ENCODE measurements at regions not wholly inside any gene's neighbourhood (a gene's known extent, or its start where the extent isn't known, plus 50 kb on each side); places are given as distances from the start of the nearest gene placed in this dataset.

DNA sequence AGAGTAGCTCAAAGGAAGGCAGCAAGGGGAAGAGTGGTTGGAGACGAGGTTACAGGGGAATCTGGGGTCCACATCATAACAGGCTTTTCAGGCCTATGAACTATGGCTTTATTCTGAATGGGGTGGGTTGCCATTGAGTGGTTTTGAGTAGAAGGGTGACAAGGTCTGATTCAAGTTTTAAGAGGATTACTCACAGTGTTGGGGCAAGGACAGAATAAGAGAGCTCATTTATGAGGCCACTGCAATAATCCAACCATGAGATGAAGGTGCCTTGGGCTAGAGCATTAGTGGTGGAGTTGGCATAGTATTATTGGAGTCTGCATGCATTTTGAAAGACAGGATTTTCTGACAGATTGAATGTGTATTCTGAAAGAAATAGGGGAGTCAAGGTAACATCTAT lies 315.9 kb downstream of the RNF144A start:
- DNase-seq (ENCODE audit: low read depth) = no peak
- H3K4me3 ChIP-seq (ENCODE audit: low read depth, low read length) = no peak overlapping the region
- TF ChIP-seq, protein P1, sequence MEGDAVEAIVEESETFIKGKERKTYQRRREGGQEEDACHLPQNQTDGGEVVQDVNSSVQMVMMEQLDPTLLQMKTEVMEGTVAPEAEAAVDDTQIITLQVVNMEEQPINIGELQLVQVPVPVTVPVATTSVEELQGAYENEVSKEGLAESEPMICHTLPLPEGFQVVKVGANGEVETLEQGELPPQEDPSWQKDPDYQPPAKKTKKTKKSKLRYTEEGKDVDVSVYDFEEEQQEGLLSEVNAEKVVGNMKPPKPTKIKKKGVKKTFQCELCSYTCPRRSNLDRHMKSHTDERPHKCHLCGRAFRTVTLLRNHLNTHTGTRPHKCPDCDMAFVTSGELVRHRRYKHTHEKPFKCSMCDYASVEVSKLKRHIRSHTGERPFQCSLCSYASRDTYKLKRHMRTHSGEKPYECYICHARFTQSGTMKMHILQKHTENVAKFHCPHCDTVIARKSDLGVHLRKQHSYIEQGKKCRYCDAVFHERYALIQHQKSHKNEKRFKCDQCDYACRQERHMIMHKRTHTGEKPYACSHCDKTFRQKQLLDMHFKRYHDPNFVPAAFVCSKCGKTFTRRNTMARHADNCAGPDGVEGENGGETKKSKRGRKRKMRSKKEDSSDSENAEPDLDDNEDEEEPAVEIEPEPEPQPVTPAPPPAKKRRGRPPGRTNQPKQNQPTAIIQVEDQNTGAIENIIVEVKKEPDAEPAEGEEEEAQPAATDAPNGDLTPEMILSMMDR (conservative IDR thresholded peaks at IDR 0.05; ENCODE audit: low read depth, low read length) = no peak

DNA sequence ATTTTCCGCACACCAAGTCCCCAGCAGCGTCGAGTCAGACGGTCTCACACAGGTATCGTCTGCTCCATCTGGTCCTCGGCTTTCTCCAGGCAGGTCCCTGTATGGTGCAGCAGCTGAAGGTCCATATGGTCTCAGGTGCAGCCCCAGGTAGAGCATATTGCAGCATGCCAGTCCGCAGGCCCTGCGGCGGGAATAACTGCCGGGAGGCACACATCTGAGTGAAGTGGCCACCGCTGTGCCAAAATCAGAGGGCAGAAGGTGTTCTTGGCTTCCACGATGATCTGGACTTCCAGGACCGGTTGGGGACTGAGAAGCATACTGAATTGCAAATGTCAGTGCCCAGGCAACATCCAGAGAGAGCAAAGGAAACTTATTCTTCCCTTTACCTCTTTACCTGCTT lies 320.3 kb downstream of the RNF144A start:
- no peak for DNase-seq (ENCODE audit: low read depth)
- TF ChIP-seq, protein P1 (conservative IDR thresholded peaks at IDR 0.05; ENCODE audit: low read depth, low read length) = no peak

DNA sequence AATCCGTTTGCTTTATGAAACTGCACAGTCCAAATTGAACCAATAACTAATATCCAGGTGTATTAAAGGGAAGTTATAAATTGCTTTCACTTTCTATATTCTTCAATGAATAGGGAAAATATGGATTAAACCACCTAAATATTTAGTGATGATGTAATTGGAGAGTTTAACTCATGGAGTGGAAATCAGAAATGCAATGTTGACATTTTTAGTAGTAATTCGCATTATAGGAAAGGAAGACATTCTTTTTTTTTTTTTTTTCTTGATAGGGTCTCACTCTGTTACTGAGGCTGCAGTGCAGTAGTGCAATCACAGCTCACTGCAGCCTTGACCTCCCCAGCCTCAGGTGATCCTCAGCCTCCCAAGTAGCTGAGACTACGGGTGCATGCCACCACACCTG lies 321.9 kb downstream of the RNF144A start:
- DNase-seq (ENCODE audit: low read depth) = no peak
- TF ChIP-seq, protein P1 (conservative IDR thresholded peaks at IDR 0.05; ENCODE audit: low read depth, low read length) = no peak
- H3K4me3 ChIP-seq (ENCODE audit: low read depth, low read length) = no peak overlapping the region

More for the DNA sequence above, 320.3 kb downstream of the RNF144A start:
- H3K4me3 ChIP-seq (ENCODE audit: low read depth, low read length) = no peak overlapping the region

DNA sequence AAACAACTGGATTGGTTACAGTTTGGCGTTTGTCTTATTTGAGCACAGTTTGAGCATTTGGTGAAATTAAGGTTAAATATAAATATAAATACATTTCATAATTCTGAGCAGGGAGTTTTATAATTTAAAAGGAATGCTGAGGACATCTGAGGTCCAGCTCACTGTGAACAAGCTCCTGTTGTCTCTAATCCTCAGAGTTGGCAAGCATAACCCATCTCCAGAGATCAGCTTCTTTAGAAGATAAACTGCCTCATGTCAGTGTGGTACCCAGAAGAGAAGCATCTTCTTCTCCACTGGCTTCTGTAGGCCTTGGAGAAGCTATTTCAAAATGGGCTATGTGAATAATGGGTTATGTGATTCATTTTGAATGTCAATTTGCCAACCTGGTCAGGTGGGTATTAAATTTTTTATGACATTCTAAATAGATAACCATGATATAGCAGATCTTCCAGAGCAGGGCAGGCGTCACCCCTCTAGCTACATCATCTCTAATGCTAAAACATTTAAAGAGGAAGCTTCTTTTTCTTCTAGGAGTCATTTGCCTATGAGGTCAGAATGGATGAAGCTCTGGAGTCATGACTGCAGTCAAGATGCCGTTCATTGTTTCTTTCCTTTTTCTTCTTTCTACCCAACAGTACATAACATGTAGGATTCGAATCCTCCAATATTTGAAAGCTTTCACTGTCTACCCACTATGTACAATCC lies 324.0 kb downstream of the RNF144A start:
- TF ChIP-seq, protein P1 (conservative IDR thresholded peaks at IDR 0.05; ENCODE audit: low read depth, low read length) = no peak
- DNase-seq (ENCODE audit: low read depth) = no peak
- H3K4me3 ChIP-seq (ENCODE audit: low read depth, low read length) = no peak overlapping the region

DNA sequence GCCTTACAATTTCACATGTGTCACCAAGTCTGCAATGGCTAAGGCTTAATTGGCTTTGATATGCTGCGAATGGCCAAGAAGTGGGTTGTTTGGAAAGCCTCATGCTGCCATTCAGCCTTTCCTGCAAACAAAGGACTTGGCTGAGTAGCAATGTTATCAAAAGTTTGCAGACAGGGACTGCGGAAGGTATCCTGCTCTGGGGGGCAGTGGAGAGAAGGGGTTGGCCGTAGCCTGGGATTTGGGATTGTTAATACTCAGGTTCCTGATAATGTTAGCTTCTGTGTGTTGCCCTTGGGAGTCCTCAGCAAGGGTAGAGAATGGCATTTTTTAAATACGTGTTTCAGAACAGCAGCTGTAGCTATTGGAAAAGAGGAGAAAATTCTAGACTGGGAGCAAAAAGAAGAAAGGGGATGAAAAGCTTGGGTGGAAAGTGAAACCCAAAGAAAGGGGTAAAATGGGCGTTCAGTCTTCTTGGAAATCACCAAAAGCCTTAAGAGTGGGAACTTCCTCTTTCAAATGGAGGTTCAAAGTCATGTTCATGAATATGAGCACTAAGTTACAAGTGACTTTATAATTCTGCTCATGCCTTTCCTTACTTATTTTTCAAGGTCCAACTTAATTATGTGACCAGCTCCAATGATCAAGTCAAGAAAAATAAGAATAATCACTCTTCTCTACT lies 325.1 kb downstream of the RNF144A start:
- DNase-seq (ENCODE audit: low read depth) = no peak
- H3K4me3 ChIP-seq (ENCODE audit: low read depth, low read length) = no peak overlapping the region
- TF ChIP-seq, protein P1 (conservative IDR thresholded peaks at IDR 0.05; ENCODE audit: low read depth, low read length) = no peak

DNA sequence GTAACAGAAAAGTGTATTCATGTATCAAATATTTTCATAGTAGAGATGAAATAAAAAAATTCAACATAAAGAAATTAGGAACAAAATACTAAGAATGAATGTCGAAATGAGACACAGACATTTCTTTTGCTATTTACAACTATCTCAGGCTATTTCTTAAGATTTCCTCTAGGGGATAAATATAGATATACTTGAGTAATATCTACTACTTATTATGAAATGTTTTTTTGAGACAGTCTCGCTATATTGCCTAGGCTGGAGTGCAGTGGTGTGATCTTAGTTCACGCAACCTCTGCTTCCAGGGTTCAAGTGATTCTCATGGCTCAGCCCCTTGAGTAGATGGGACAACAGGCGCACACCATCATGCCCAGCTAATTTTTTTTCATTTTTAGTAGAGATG lies 326.1 kb downstream of the RNF144A start:
- DNase-seq (ENCODE audit: low read depth) = no peak
- TF ChIP-seq, protein P1 (conservative IDR thresholded peaks at IDR 0.05; ENCODE audit: low read depth, low read length) = no peak
- H3K4me3 ChIP-seq (ENCODE audit: low read depth, low read length) = no peak overlapping the region

DNA sequence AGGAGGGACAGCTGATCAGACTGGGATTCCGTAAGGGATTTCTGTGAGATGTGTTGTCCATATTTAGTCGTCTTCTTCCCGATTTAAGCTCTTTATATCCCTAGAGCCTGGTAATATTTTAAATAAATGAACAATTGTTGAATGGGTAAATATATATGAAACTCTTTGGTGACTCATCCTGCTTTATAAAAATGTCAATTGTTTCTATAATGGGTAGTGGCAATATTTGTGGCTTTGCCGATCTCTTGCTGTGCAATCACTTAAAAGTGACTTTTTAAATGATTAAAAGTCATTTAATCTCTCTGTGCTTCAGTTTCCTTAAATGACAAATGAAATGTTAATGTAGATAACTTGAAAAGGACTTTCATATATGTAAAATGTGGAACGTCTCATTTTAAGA lies 339.2 kb downstream of the RNF144A start:
- no peak overlapping the region for H3K4me3 ChIP-seq (ENCODE audit: low read depth, low read length)
- no peak for DNase-seq (ENCODE audit: low read depth)
- TF ChIP-seq, protein P1 (conservative IDR thresholded peaks at IDR 0.05; ENCODE audit: low read depth, low read length) = no peak

Measured in epithelial cell of proximal tubule (primary cell).